ENCODE measurements at regions not wholly inside any gene's neighbourhood (a gene's known extent, or its start where the extent isn't known, plus 50 kb on each side); places are given as distances from the start of the nearest gene placed in this dataset.

DNA sequence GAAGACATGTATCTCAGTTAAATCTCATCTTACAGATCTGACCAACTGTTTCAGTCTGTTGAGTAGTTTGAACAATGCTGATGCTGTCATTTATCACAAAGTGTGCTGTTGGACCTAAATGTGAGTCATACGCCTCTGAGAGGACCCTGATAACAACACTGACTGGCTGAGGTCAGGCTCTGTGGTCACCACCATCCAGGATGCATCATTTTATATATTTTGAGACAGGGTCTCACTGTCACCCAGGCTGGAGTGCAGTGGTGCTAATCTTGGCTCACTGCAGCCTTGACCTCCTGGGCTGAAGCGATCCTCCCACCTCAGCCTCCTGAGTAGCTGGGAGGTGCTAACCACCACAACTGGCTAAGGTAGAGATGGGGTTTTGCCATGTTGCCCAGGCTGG lies 181.0 kb upstream of the RGS6 start:
- H2AFZ ChIP-seq (ENCODE audit: low read length): no peak overlapping the region
- H3K36me3 ChIP-seq (ENCODE audit: insufficient read depth, low read length): no peaks in the 10 kb centered on the region
- H3K9me3 ChIP-seq (ENCODE audit: low read length): no peaks in the 10 kb centered on the region; the same call in 1 of the 2 replicates
- CTCF ChIA-PET (ENCODE audit: unreplicated experiment): interaction anchor here (1.1 kb wide), 1 partner anchor 427 kb away, joined by 3 read pairs; no protein-coding TSS in a partner anchor
- no peak overlapping the region for H3K4me3 ChIP-seq (ENCODE audit: low read depth, low read length, poor library complexity, severe bottlenecking)
- no peak overlapping the region for H3K4me2 ChIP-seq (ENCODE audit: low read length)
- no peaks in the 10 kb centered on the region for H3K9me2 ChIP-seq (ENCODE audit: insufficient read depth, low read length)
- H3K4me1 ChIP-seq (ENCODE audit: insufficient read depth, low read length, poor library complexity, severe bottlenecking): peaks cover 3% of the 10 kb centered on the region
- TF ChIP-seq CTCF (conservative IDR thresholded peaks at IDR 0.05; ENCODE audit: low read length): no peak
- no peak for TF ChIP-seq EZH2phosphoT487 (IDR thresholded peaks at IDR 0.05; ENCODE audit: borderline replicate concordance, low read depth, low read length)
- POLR2A ChIA-PET: no interaction called here
- no peaks in the 10 kb centered on the region for H4K20me1 ChIP-seq (ENCODE audit: insufficient read depth, low read length)
- no TSS peak for BruUV-seq (replicated peaks)
- DNase-seq (ENCODE audit: low spot score): no peak
- intact Hi-C loops (cut with micrococcal nuclease; ENCODE audit: unreplicated experiment): loop anchor here (10.0 kb wide), 1 partner anchor 104 kb away; no protein-coding TSS in a partner anchor
- no peaks in the 10 kb centered on the region for H3K79me2 ChIP-seq (ENCODE audit: insufficient read depth, low read depth, low read length)
- H3K27ac ChIP-seq (ENCODE audit: low read depth, low read length, poor library complexity, severe bottlenecking): no peak overlapping the region

DNA sequence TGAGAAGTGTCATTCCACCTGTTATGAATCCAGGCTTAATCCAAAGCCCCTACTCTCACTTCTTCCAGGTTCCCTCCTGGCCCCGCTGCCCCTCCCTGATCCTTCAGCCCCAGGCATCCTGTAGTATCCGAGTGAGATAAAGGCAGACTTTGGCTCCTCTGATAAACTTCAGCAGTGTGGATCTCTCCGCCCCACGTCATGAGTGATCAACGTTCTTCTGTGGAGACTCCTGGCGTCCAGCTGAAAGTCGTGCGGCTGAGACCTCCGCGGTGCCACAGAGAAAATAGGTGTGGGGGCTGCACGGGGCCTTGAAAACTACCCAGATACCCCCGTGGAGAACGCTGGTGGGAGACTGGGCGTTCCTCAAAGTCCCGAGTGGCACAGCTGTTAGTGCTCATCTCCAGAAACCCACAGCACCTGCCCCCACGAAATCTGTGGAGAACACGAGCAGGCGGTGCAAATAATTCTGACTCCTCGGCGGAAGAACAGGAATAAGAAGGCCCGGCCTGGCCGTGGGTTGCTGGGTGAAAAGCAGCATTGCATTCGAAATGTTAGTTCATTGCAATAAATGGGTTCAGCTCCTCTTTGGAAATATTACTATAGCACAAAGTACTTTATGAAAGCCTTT lies 180.0 kb upstream of the RGS6 start:
- H3K9me3 ChIP-seq (ENCODE audit: low read length): no peaks in the 10 kb centered on the region; the same call in 1 of the 2 replicates
- H2AFZ ChIP-seq (ENCODE audit: low read length): no peak overlapping the region; the same call in 1 of the 2 replicates
- intact Hi-C loops (cut with micrococcal nuclease; ENCODE audit: unreplicated experiment): loop anchor here (10.0 kb wide), 1 partner anchor 103 kb away; no protein-coding TSS in a partner anchor
- no peaks in the 10 kb centered on the region for H3K36me3 ChIP-seq (ENCODE audit: insufficient read depth, low read length)
- no peak overlapping the region for H3K4me2 ChIP-seq (ENCODE audit: low read length)
- ChIA-PET CTCF (ENCODE audit: unreplicated experiment) (interaction anchor here (1.0 kb wide), 1 partner anchor 613 kb away, joined by 4 read pairs; no protein-coding TSS in a partner anchor), POLR2A (no interaction called here)
- H3K4me1 ChIP-seq (ENCODE audit: insufficient read depth, low read length, poor library complexity, severe bottlenecking): peaks cover 3% of the 10 kb centered on the region
- no peaks in the 10 kb centered on the region for H4K20me1 ChIP-seq (ENCODE audit: insufficient read depth, low read length)
- no peak overlapping the region for H3K27ac ChIP-seq (ENCODE audit: low read depth, low read length, poor library complexity, severe bottlenecking)
- H3K79me2 ChIP-seq (ENCODE audit: insufficient read depth, low read depth, low read length): no peaks in the 10 kb centered on the region
- H3K9me2 ChIP-seq (ENCODE audit: insufficient read depth, low read length): no peaks in the 10 kb centered on the region
- DNase-seq (ENCODE audit: low spot score): no peak
- H3K4me3 ChIP-seq (ENCODE audit: low read depth, low read length, poor library complexity, severe bottlenecking): no peak overlapping the region
- no TSS peak for BruUV-seq (replicated peaks)
- TF ChIP-seq CTCF (conservative IDR thresholded peaks at IDR 0.05; ENCODE audit: low read length) (no peak), EZH2phosphoT487 (IDR thresholded peaks at IDR 0.05; ENCODE audit: borderline replicate concordance, low read depth, low read length) (no peak)
